ENCODE measurements at regions not wholly inside any gene's neighbourhood (a gene's known extent, or its start where the extent isn't known, plus 50 kb on each side); places are given as distances from the start of the nearest gene placed in this dataset.

GRCh38 chr6:104644848-104645247 lies 214.9 kb downstream of the HACE1 start (continued):
- TF ChIP-seq, protein P1, sequence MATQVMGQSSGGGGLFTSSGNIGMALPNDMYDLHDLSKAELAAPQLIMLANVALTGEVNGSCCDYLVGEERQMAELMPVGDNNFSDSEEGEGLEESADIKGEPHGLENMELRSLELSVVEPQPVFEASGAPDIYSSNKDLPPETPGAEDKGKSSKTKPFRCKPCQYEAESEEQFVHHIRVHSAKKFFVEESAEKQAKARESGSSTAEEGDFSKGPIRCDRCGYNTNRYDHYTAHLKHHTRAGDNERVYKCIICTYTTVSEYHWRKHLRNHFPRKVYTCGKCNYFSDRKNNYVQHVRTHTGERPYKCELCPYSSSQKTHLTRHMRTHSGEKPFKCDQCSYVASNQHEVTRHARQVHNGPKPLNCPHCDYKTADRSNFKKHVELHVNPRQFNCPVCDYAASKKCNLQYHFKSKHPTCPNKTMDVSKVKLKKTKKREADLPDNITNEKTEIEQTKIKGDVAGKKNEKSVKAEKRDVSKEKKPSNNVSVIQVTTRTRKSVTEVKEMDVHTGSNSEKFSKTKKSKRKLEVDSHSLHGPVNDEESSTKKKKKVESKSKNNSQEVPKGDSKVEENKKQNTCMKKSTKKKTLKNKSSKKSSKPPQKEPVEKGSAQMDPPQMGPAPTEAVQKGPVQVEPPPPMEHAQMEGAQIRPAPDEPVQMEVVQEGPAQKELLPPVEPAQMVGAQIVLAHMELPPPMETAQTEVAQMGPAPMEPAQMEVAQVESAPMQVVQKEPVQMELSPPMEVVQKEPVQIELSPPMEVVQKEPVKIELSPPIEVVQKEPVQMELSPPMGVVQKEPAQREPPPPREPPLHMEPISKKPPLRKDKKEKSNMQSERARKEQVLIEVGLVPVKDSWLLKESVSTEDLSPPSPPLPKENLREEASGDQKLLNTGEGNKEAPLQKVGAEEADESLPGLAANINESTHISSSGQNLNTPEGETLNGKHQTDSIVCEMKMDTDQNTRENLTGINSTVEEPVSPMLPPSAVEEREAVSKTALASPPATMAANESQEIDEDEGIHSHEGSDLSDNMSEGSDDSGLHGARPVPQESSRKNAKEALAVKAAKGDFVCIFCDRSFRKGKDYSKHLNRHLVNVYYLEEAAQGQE (IDR thresholded peaks at IDR 0.05; ENCODE audit: low read depth, low read length): no peak
- TF ChIP-seq TCF12 (IDR thresholded peaks at IDR 0.05) (no peak), POLR2AphosphoS5 (IDR thresholded peaks at IDR 0.05; ENCODE audit: low read depth, low read length) (no peak), FOXJ3 (CRISPR knock-in tag; IDR thresholded peaks at IDR 0.05) (no peak), YY1 (IDR thresholded peaks at IDR 0.05; ENCODE audit: low read depth) (no peak)

- ChIA-PET POLR2A (no interaction called here), CTCF (no interaction called here)
- H3K27ac ChIP-seq (ENCODE audit: low read depth in 2 of 2, low read length in 1 of 2): peak overlapping the region in 1 of 2 experiments; percentile 44; a peak in 2 of 4 replicates
- no peak overlapping the region for H3K9ac ChIP-seq
- 48% methylated on average over 2 of the region's 2 CpGs for WGBS (ENCODE audit: low lambda C conversion rate)
- H3K4me1 ChIP-seq (ENCODE audit: control insufficient read depth in 1 of 2, insufficient read depth in 2 of 2, low read depth in 1 of 2, low read length in 1 of 2): no peaks in the 10 kb centered on the region; a peak in 3 of 4 replicates
- no peaks in the 10 kb centered on the region for H3K9me3 ChIP-seq
- peak overlapping the region; percentile 49; the same call in 1 of the 2 replicates for H2AFZ ChIP-seq (ENCODE audit: low read depth)
- H3K79me2 ChIP-seq (ENCODE audit: insufficient read depth): no peaks in the 10 kb centered on the region
- no peaks in the 10 kb centered on the region for H3K36me3 ChIP-seq (replicated peaks in 1 of 2; ENCODE audit: control insufficient read depth in 1 of 2, insufficient read depth in 2 of 2, low read length in 1 of 2)
- DNase-seq: no peak
- H4K20me1 ChIP-seq (ENCODE audit: insufficient read depth): no peaks in the 10 kb centered on the region
- no peaks in the 10 kb centered on the region for H3F3A ChIP-seq (replicated peaks; ENCODE audit: insufficient read depth)
- no peak overlapping the region for H3K4me3 ChIP-seq (ENCODE audit: low read depth in 2 of 2, low read length in 1 of 2)
- no peak overlapping the region for H3K4me2 ChIP-seq
- H3K27me3 ChIP-seq (ENCODE audit: insufficient read depth): no peaks in the 10 kb centered on the region
- TF ChIP-seq MXI1 (IDR thresholded peaks at IDR 0.05; ENCODE audit: low read depth, low read length): no peak
- TF ChIP-seq FOSL2 (IDR thresholded peaks at IDR 0.05; ENCODE audit: borderline replicate concordance, low read depth): no peak
- no peak for TF ChIP-seq GABPA (IDR thresholded peaks at IDR 0.05; ENCODE audit: low read depth)
- TF ChIP-seq JUND (IDR thresholded peaks at IDR 0.05): no peak
- no peak for TF ChIP-seq TEAD4 (IDR thresholded peaks at IDR 0.05; ENCODE audit: borderline replicate concordance, insufficient read depth)
- TF ChIP-seq RAD21 (IDR thresholded peaks at IDR 0.05; ENCODE audit: low read length): no peak
- TF ChIP-seq, protein P2, sequence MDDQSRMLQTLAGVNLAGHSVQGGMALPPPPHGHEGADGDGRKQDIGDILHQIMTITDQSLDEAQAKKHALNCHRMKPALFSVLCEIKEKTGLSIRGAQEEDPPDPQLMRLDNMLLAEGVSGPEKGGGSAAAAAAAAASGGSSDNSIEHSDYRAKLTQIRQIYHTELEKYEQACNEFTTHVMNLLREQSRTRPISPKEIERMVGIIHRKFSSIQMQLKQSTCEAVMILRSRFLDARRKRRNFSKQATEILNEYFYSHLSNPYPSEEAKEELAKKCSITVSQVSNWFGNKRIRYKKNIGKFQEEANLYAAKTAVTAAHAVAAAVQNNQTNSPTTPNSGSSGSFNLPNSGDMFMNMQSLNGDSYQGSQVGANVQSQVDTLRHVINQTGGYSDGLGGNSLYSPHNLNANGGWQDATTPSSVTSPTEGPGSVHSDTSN (IDR thresholded peaks at IDR 0.05): no peak
- TF ChIP-seq SIN3A (IDR thresholded peaks at IDR 0.05; ENCODE audit: borderline replicate concordance, low read depth, low read length): no peak
- no peak for TF ChIP-seq NFIC (IDR thresholded peaks at IDR 0.05; ENCODE audit: borderline replicate concordance)
- no peaks in the 10 kb centered on the region for H3K9me2 ChIP-seq
Measured at GRCh38 chr6:104642871-104643270, 216.8 kb downstream of the HACE1 start.
